K562 (cell line): ENCODE measurements at regions not wholly inside any gene's neighbourhood (a gene's known extent, or its start where the extent isn't known, plus 50 kb on each side); places are given as distances from the start of the nearest gene placed in this dataset.

Experiments used
- ATAC-seq: fragments of 200-7000 bp; cut with Tn5 transposase; 3 replicates; pipeline ENCODE4 v1.9.1; 2020; ENCODE audit warnings: moderate library complexity
- BruUV-seq: library from RNA; stranded (reverse); fragments of 400-500 nt; replicated peaks from 2 replicates; lab custom pipeline; 2021; lab: Mats Ljungman, UMichigan
- CTCF ChIA-PET: fragments of 300-600 bp; formaldehyde crosslinking; extraction: SDS; loops from one replicate; lab custom pipeline; 2021; ENCODE audit warnings: low intra/inter-chr PET ratio; lab: Yijun Ruan, JAX
- POLR2A ChIA-PET: fragments of 300-600, 350-650 bp; sonication (Branson Sonifier 250); formaldehyde crosslinking; extraction: SDS; loops from one replicate; lab custom pipeline; 2021; ENCODE audit warnings: antibody characterized with exemption, inconsistent platforms; lab: Yijun Ruan, JAX
- DNase-seq, 4 experiments: peaks; one replicate each; pipeline versions ENCODE4 v3.0.0 to v3.0.0-alpha.2; 2011 to 2018; ENCODE audit warnings: low spot score in 3 of 4, mixed read lengths in 3 of 4; ENCODE audit errors: extremely low read depth in 1 of 4
- FAIRE-seq: peaks from 2 replicates; lab custom pipeline; 2011; peaks lifted over from hg19 to GRCh38; lab: Jason Lieb, UNC
- H2AFZ ChIP-seq: 2 replicates; pipeline ENCODE4 v1.6.0; 2011; ENCODE audit warnings: low read depth, low read length, control low read depth, inconsistent platforms
- H3K27ac ChIP-seq: fragments of 200-600 bp; 3 replicates; pipeline ENCODE4 v1.8.0; 2011; ENCODE audit warnings: low read depth, mild to moderate bottlenecking, control low read depth, inconsistent platforms, low read length, moderate library complexity, mixed read lengths; ENCODE audit errors: extremely low read depth
- H3K27me3 ChIP-seq, 2 experiments: fragments of 300-600 bp in 1 of 2; 2 replicates in 1 of 2; 3 replicates in 1 of 2; pipeline versions ENCODE4 v1.6.0 to v1.8.0; 2011; ENCODE audit warnings: inconsistent platforms in 2 of 2, low read length in 2 of 2, mild to moderate bottlenecking in 1 of 2, mixed read lengths in 1 of 2, moderate library complexity in 1 of 2; ENCODE audit not compliant: control insufficient read depth in 2 of 2, insufficient read depth in 2 of 2
- H3K36me3 ChIP-seq: fragments of 300-600 bp; 3 replicates; pipeline ENCODE4 v1.8.0; 2011; ENCODE audit warnings: mild to moderate bottlenecking, low read length, inconsistent platforms; ENCODE audit not compliant: control insufficient read depth, insufficient read depth
- H3K4me1 ChIP-seq, 2 experiments: fragments of 200-600 bp in 1 of 2; replicated peaks in 1 of 2; 2 replicates in 1 of 2; 3 replicates in 1 of 2; pipeline versions ENCODE4 v1.5.1 to v1.8.0; 2011; ENCODE audit warnings: inconsistent platforms in 2 of 2, low read length in 2 of 2, mild to moderate bottlenecking in 1 of 2, mixed read lengths in 1 of 2, moderate library complexity in 1 of 2; ENCODE audit not compliant: control insufficient read depth in 2 of 2, insufficient read depth in 2 of 2
- H3K4me2 ChIP-seq: 2 replicates; pipeline ENCODE4 v1.6.1; 2011; ENCODE audit warnings: low read length, control low read depth, inconsistent platforms, mixed read lengths; ENCODE audit not compliant: insufficient read depth
- H3K4me3 ChIP-seq: fragments of 200-600 bp; sonication (generic), shearing (Covaris generic); 2 replicates; pipeline ENCODE4 v1.5.1; 2016; ENCODE audit warnings: control low read depth, inconsistent platforms
- H3K79me2 ChIP-seq: fragments of 200-600 bp; 3 replicates; pipeline ENCODE4 v1.8.0; 2011; ENCODE audit warnings: low read length, inconsistent platforms; ENCODE audit not compliant: control insufficient read depth, insufficient read depth
- H3K9ac ChIP-seq, 2 experiments: 2 replicates each; pipeline versions ENCODE4 v1.6.0 to v1.6.1; 2011; ENCODE audit warnings: low read depth in 2 of 2, low read length in 2 of 2, control low read depth in 1 of 2, inconsistent platforms in 1 of 2, mild to moderate bottlenecking in 1 of 2, mixed read lengths in 1 of 2; ENCODE audit not compliant: insufficient read depth in 1 of 2
- H3K9me1 ChIP-seq: one replicate; pipeline ENCODE4 v1.6.0; 2011; ENCODE audit warnings: inconsistent platforms, mild to moderate bottlenecking, low read length, moderate library complexity; ENCODE audit not compliant: control insufficient read depth, insufficient read depth
- H3K9me3 ChIP-seq: replicated peaks from 2 replicates; pipeline ENCODE4 v1.5.1; 2011; ENCODE audit warnings: low read depth, low read length, inconsistent platforms; ENCODE audit not compliant: control insufficient read depth, insufficient read depth
- H4K20me1 ChIP-seq: replicated peaks from 2 replicates; pipeline ENCODE4 v1.6.1; 2011; ENCODE audit warnings: low read length, inconsistent platforms, mixed read lengths; ENCODE audit not compliant: control insufficient read depth, insufficient read depth
- PHF21A ChIP-seq: fragments of 450-650 bp; IDR thresholded peaks from 2 replicates; pipeline ENCODE4 v1.6.1; 2017; ENCODE audit warnings: low read depth, borderline replicate concordance
- RBM34 ChIP-seq: fragments of 200-400 bp; formaldehyde crosslinking; IDR thresholded peaks from 2 replicates; pipeline ENCODE4 v1.6.1; 2018; ENCODE audit warnings: low read length, borderline replicate concordance; ENCODE audit not compliant: insufficient read depth
- SMAD4 ChIP-seq: fragments of 250-450 bp; sonication (Bioruptor Pico); conservative IDR thresholded peaks from 2 replicates; pipeline ENCODE4 v1.8.0; 2021; ENCODE audit warnings: inconsistent platforms, mild to moderate bottlenecking, moderate library complexity
- ZNF146 ChIP-seq: IDR thresholded peaks from one replicate; pipeline ENCODE4 v1.6.1; 2018; ENCODE audit warnings: missing compliant biosample characterization; ENCODE audit not compliant: unreplicated experiment
- WGBS: fragments of 100-300 bp; shearing (Covaris generic); methylation state at CpG from one replicate; pipeline ENCODE4 v1.1.6; 2016; ENCODE audit warnings: low coverage, mixed read lengths; ENCODE audit not compliant: insufficient coverage; ENCODE audit errors: missing lambda C conversion rate; 5-methylcytosine and 5-hydroxymethylcytosine counted together
- in situ Hi-C: fragments of 300-500 bp; cut with MboI; formaldehyde crosslinking; loops from 4 replicates; pipeline ENCODE4 v1.15.0; 2018; ENCODE audit warnings: inconsistent platforms, mixed read lengths
- intact Hi-C: fragments of 100-400 bp; cut with micrococcal nuclease; formaldehyde crosslinking; loops from 2 replicates; pipeline ENCODE4 v1.14.2; 2022

DNA sequence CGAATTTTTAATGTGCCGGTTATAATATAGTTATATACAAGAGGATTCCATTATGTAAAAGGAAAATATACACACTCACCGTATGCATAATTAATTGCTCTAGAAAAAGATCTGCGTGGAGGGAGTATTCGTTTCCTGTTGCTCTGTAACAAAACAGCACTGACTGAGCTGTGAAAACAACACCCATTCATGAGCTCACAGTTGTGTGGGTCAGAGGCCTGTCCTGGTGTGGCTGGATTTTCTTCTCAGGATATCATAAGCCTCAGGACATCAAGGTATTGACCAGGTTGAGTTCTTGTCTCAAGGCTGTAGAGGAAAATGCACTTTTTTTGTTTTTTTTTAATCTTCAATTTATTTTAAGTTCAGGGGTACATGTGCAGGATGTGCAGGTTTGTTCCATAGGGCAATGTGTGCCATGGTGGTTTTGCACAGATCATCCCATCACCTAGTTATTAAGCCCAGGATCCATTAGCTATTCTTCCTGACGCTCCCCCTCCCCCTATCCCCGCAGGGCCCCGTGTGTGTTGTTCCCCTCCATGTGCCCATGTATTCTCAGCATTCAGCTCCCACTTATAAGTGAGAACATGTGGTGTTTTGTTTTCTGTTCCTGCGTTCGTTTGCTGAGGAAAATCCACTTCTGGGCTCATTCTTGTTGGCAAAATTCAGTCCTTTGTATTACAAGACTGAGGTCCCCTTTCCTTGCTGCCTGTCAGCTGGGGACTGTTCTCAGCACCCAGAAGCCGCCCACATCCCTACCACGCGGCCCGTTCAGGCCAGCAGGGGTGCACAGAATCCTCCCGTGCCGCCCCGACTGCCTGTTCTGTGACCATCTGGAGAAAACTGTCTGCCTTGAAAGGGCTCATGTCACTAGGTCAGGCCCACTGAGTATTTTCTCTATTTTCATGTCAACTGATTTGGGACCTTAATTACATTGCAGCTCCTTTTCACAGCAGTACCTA lies 87.4 kb upstream of the ERRFI1 start:
- Histone ChIP-seq H3K36me3 (no peaks in the 10 kb centered on the region), H3K27ac (no peak overlapping the region), H2AFZ (peak overlapping the region; percentile 62), H3K9me1 (no peaks in the 10 kb centered on the region), H3K79me2 (no peaks in the 10 kb centered on the region), H3K27me3 (no peaks in the 10 kb centered on the region), H3K9ac (peak overlapping the region in 1 of 2 experiments; percentile 29; a peak in 1 of 4 replicates)
- CTCF ChIA-PET: no interaction called here
- FAIRE-seq: peak; percentile 54
- TF ChIP-seq ZNF146 (no peak), RBM34 (no peak), SMAD4 (CRISPR knock-in tag) (no peak), PHF21A (no peak)
- TF ChIP-seq, all 486 proteins: peak for 0
- in situ Hi-C loops (no loop called here), intact Hi-C loops (no loop called here)
- H3K9me3 ChIP-seq: no peaks in the 10 kb centered on the region
- H3K4me2 ChIP-seq: no peak overlapping the region
- ATAC-seq: peak; percentile 57; the same call in 2 of the 3 replicates
- H3K4me1 ChIP-seq: no peaks in the 10 kb centered on the region; a peak in 1 of 5 replicates
- no peak for DNase-seq
- POLR2A ChIA-PET: interaction anchor here (0.5 to 2.1 kb wide), 4 partner anchors 9 to 244 kb away, joined by 3 to 9 read pairs (median 4); no protein-coding TSS in a partner anchor
- no TSS peak for BruUV-seq
- no peaks in the 10 kb centered on the region for H4K20me1 ChIP-seq
- no peak overlapping the region for H3K4me3 ChIP-seq
- 45% methylated on average over 16 of the region's 17 CpGs for WGBS
